Ovary (tissue), 7 donors: ENCODE measurements at regions not wholly inside any gene's neighbourhood (a gene's known extent, or its start where the extent isn't known, plus 50 kb on each side); places are given as distances from the start of the nearest gene placed in this dataset.

Source experiments
- DNase-seq, 5 donors: peaks; one replicate each; pipeline ENCODE4 v3.0.0-alpha.2; 2019 to 2020
- H3K27ac ChIP-seq, 2 donors: fragments of 200-600 bp; one replicate each; pipeline versions ENCODE4 v1.5.1 to v1.8.0; 2019 to 2022
- H3K27me3 ChIP-seq: fragments of 200-600 bp; one replicate; pipeline ENCODE4 v1.8.0; 2022
- H3K36me3 ChIP-seq: fragments of 200-600 bp; sonication (generic); one replicate; pipeline ENCODE4 v1.5.1; 2019
- H3K4me1 ChIP-seq: one replicate; pipeline ENCODE4 v1.8.1; 2013; ENCODE audit warnings: mild to moderate bottlenecking, moderate library complexity; ENCODE audit not compliant: insufficient read depth
- H3K4me3 ChIP-seq: fragments of 200-600 bp; sonication (generic); one replicate; pipeline ENCODE4 v1.5.1; 2017
- H3K9me3 ChIP-seq, 2 donors: fragments of 200-600 bp in 1 of 2; sonication (generic) in 1 of 2; one replicate each; pipeline versions ENCODE4 v1.5.1 to v1.8.1; 2013 to 2019; ENCODE audit warnings: mild to moderate bottlenecking in 1 of 2, moderate library complexity in 1 of 2
- CTCF ChIP-seq, 3 donors: fragments of 450-650 bp in 2 of 3; fragments of 200-600 bp in 1 of 3; IDR thresholded peaks; one replicate each; pipeline versions ENCODE4 v1.5.1 to v1.8.0; 2016 to 2022; ENCODE audit warnings: antibody characterized with exemption in 3 of 3, mild to moderate bottlenecking in 1 of 3
- EP300 ChIP-seq: sonication (generic); formaldehyde crosslinking; IDR thresholded peaks from one replicate; pipeline ENCODE4 v1.6.1; 2017; ENCODE audit warnings: antibody characterized with exemption
- POLR2A ChIP-seq: fragments of 450-650 bp; IDR thresholded peaks from one replicate; pipeline ENCODE4 v1.6.1; 2017; ENCODE audit warnings: antibody characterized with exemption, mild to moderate bottlenecking, moderate library complexity
- WGBS, 3 donors: extraction: QIAGEN DNeasy Blood & Tissue Kit in 1 of 3; methylation state at CpG; one replicate each; pipeline versions ENCODE4 v1.1.5 to v1.1.7; 2013 to 2017; 5-methylcytosine and 5-hydroxymethylcytosine counted together
- intact Hi-C, 4 donors: fragments of 100-400 bp; cut with DNase I; formaldehyde crosslinking; loops; one replicate each; pipeline versions ENCODE4 v1.11.0 to v1.15.1; 2022 to 2023
- donor health status: DM: no; HTN: no; CAD: no; lungs with moderate emphysema.
- donor health status: DM: no; HTN: no; CAD: no.
- donor health status: Bipolar disorder and iron deficiency.
- donor health status: DM: no; HTN: no; CAD: no.
- donor health status: DM: yes; HTN: yes; CAD: no.

GRCh38 chr5:15004506-15004905 is 132.9 kb upstream of the ANKH start:
- TF ChIP-seq POLR2A (no peak), EP300 (no peak), CTCF (IDR thresholded peaks at IDR 0.05) (no peak)
- Histone ChIP-seq H3K4me3 (no peak overlapping the region), H3K36me3 (no peaks in the 10 kb centered on the region), H3K4me1 (peaks cover 2% of the 10 kb centered on the region), H3K9me3 (no peaks in the 10 kb centered on the region), H3K27me3 (no peaks in the 10 kb centered on the region), H3K27ac (no peak overlapping the region)
- intact Hi-C loops = loop anchor here in 2 of 4 donors (5.0 kb wide), 1 partner anchor 277 kb away; no protein-coding TSS in a partner anchor
- DNase-seq = no peak

- Histone ChIP-seq H3K27ac (no peak overlapping the region), H3K4me1 (no peaks in the 10 kb centered on the region), H3K9me3 (no peaks in the 10 kb centered on the region), H3K36me3 (no peaks in the 10 kb centered on the region), H3K27me3 (no peaks in the 10 kb centered on the region), H3K4me3 (no peak overlapping the region)
- DNase-seq = peak in 4 of 5 donors; percentile 23 to 45 (median 32)
- WGBS, 3 donors = 47 to 51% (median 48%) methylated on average over 4 of the region's 4 CpGs
- TF ChIP-seq CTCF (IDR thresholded peaks at IDR 0.05) (peak; percentile 42 to 67 (median 43)), POLR2A (no peak), EP300 (no peak)
- intact Hi-C loops = loop anchor here in 2 of 4 donors (5.0 kb wide), 1 partner anchor 276 kb away; no protein-coding TSS in a partner anchor
Measured at GRCh38 chr5:15003511-15003920, 131.9 kb upstream of the ANKH start.

GRCh38 chr5:15002791-15003190 is 131.2 kb upstream of the ANKH start:
- Histone ChIP-seq H3K27ac (no peak overlapping the region), H3K9me3 (no peaks in the 10 kb centered on the region), H3K4me3 (no peak overlapping the region), H3K27me3 (no peaks in the 10 kb centered on the region), H3K4me1 (no peaks in the 10 kb centered on the region), H3K36me3 (no peaks in the 10 kb centered on the region)
- DNase-seq = no peak
- TF ChIP-seq CTCF (IDR thresholded peaks at IDR 0.05) (no peak), POLR2A (no peak), EP300 (no peak)
- WGBS, 3 donors = 35 to 36% (median 36%) methylated on average over 2 of the region's 2 CpGs
- intact Hi-C loops = loop anchor here in 2 of 4 donors (5.0 kb wide), 1 partner anchor 275 kb away; no protein-coding TSS in a partner anchor

GRCh38 chr5:15002173-15002572 is 130.6 kb upstream of the ANKH start:
- H3K27me3 ChIP-seq = no peaks in the 10 kb centered on the region
- no peaks in the 10 kb centered on the region for H3K36me3 ChIP-seq
- H3K9me3 ChIP-seq = no peaks in the 10 kb centered on the region
- WGBS, 3 donors = 93% methylated on average over 10 of the region's 10 CpGs
- no peak overlapping the region for H3K4me3 ChIP-seq
- no peak for DNase-seq
- no peak for TF ChIP-seq EP300
- TF ChIP-seq POLR2A = no peak
- TF ChIP-seq CTCF (IDR thresholded peaks at IDR 0.05) = no peak
- intact Hi-C loops = loop anchor here in 2 of 4 donors (5.0 kb wide), 1 partner anchor 275 kb away; no protein-coding TSS in a partner anchor
- H3K27ac ChIP-seq = no peak overlapping the region
- no peaks in the 10 kb centered on the region for H3K4me1 ChIP-seq
